ENCODE measurements at regions not wholly inside any gene's neighbourhood (a gene's known extent, or its start where the extent isn't known, plus 50 kb on each side); places are given as distances from the start of the nearest gene placed in this dataset.

DNA sequence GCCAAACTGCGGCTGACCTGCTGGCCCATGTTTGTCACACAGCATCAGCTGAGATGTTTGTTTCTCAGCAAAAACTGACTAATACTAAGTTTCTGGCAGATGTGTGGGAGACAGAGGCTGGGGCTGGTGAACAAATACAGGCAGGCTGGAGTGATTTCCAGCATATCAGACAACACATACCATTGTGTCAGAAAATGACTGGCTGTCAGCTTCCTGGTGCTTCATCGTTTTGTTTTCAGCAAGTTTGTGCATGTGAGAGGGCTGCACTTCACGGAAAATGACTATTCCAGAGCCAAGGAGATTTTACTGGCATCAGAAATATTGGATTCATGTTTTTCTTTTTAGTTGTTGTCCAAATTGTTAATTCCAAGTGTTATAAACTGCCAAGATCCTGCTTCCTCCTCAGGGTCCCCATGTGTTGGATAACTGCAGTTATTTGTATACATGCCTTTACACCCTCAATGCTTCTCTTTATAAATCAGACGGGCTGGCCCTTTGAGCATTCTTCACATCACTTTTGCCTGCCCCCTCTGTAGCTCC is 145.7 kb downstream of the GALC start:
- Histone ChIP-seq H3K4me3 (no peak overlapping the region), H2AFZ (replicated peaks) (no peak overlapping the region), H3K9ac (no peak overlapping the region), H3K36me3 (no peaks in the 10 kb centered on the region), H3K27me3 (no peaks in the 10 kb centered on the region), H3K9me3 (ENCODE audit: low read depth) (no peaks in the 10 kb centered on the region), H3K4me1 (no peaks in the 10 kb centered on the region), H3F3A (ENCODE audit: low read depth) (no peaks in the 10 kb centered on the region), H3K27ac (no peak overlapping the region), H3K79me2 (ENCODE audit: low read depth) (no peaks in the 10 kb centered on the region), H4K20me1 (ENCODE audit: low read depth) (no peaks in the 10 kb centered on the region), H3K4me2 (no peak overlapping the region)
- Mint-ChIP-seq H3K27me3 (ENCODE audit: insufficient read depth, low read depth) (no peaks in the 10 kb centered on the region), H3K9me3 (no peaks in the 10 kb centered on the region), H3K27ac (no peak overlapping the region), H3K4me3 (no peak overlapping the region), H3K36me3 (no peaks in the 10 kb centered on the region), H3K4me1 (no peaks in the 10 kb centered on the region)
- DNase-seq (ENCODE audit: low spot score), result no peak
- TF ChIP-seq EZH2phosphoT487 (IDR thresholded peaks at IDR 0.05), result no peak

DNA sequence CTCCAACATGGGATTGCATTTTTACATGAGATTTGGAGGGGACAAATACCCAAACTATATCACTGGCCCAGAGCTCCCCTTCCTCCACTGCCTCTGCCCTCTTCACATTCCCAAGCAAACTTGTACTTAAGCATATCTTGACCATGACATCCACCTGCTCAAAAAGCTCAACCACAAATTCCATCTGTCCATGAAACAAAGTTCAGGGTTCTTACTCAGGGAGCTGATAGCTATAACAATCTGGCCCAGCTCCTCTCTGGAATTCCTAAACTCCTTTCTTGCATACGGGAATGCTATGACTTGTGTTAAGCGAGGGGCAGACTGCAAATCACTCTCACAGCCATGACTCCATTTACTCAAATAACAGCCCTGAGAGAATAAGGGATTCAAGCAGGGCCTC is 152.1 kb downstream of the GALC start:
- Histone ChIP-seq H4K20me1 (ENCODE audit: low read depth) (no peaks in the 10 kb centered on the region), H3K79me2 (ENCODE audit: low read depth) (no peaks in the 10 kb centered on the region), H3K9ac (no peak overlapping the region), H3K27me3 (no peaks in the 10 kb centered on the region), H3K4me2 (no peak overlapping the region), H3K4me1 (no peaks in the 10 kb centered on the region), H3K36me3 (no peaks in the 10 kb centered on the region), H3F3A (ENCODE audit: low read depth) (no peaks in the 10 kb centered on the region), H3K9me3 (ENCODE audit: low read depth) (no peaks in the 10 kb centered on the region), H2AFZ (replicated peaks) (no peak overlapping the region), H3K27ac (no peak overlapping the region), H3K4me3 (no peak overlapping the region)
- no peak for TF ChIP-seq EZH2 (IDR thresholded peaks at IDR 0.05)
- TF ChIP-seq, protein P1, sequence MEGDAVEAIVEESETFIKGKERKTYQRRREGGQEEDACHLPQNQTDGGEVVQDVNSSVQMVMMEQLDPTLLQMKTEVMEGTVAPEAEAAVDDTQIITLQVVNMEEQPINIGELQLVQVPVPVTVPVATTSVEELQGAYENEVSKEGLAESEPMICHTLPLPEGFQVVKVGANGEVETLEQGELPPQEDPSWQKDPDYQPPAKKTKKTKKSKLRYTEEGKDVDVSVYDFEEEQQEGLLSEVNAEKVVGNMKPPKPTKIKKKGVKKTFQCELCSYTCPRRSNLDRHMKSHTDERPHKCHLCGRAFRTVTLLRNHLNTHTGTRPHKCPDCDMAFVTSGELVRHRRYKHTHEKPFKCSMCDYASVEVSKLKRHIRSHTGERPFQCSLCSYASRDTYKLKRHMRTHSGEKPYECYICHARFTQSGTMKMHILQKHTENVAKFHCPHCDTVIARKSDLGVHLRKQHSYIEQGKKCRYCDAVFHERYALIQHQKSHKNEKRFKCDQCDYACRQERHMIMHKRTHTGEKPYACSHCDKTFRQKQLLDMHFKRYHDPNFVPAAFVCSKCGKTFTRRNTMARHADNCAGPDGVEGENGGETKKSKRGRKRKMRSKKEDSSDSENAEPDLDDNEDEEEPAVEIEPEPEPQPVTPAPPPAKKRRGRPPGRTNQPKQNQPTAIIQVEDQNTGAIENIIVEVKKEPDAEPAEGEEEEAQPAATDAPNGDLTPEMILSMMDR (IDR thresholded peaks at IDR 0.05), result no peak
- TF ChIP-seq EZH2phosphoT487 (IDR thresholded peaks at IDR 0.05), result no peak
- H3K4me3 Mint-ChIP-seq, result no peak overlapping the region
- peak; percentile 20 for DNase-seq (ENCODE audit: low spot score)
- H3K36me3 Mint-ChIP-seq, result no peaks in the 10 kb centered on the region
- H3K27me3 Mint-ChIP-seq (ENCODE audit: insufficient read depth, low read depth), result no peaks in the 10 kb centered on the region
- H3K27ac Mint-ChIP-seq, result no peak overlapping the region
- H3K9me3 Mint-ChIP-seq, result no peaks in the 10 kb centered on the region
- no peaks in the 10 kb centered on the region for H3K4me1 Mint-ChIP-seq

DNA sequence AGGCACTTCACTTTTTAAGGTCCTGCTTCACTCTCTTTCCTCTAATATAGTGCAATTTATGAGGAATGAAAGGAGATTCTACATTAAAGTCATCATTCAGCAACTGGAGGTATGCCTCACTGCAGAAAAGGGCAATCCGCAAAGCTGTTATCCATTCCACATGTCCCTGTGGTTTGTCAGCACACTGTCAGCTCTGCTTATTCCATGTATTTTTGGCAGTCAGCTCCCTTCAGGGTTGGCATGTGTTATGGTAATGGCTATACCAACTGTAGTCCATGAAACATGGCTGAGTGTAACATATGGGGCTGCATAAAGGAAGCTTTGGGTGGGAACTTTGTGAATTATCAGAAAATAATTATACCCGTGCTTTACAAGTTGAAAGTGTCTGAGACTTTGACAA is 154.1 kb downstream of the GALC start:
- H3K4me3 ChIP-seq, result no peak overlapping the region
- no peaks in the 10 kb centered on the region for H4K20me1 ChIP-seq (ENCODE audit: low read depth)
- TF ChIP-seq, protein P1 (IDR thresholded peaks at IDR 0.05), result no peak
- TF ChIP-seq EZH2phosphoT487 (IDR thresholded peaks at IDR 0.05) (no peak), EZH2 (IDR thresholded peaks at IDR 0.05) (no peak)
- no peak overlapping the region for H3K27ac Mint-ChIP-seq
- H3K4me2 ChIP-seq, result no peak overlapping the region
- H3K79me2 ChIP-seq (ENCODE audit: low read depth), result no peaks in the 10 kb centered on the region
- H3K4me1 Mint-ChIP-seq, result no peaks in the 10 kb centered on the region
- no peaks in the 10 kb centered on the region for H3K36me3 ChIP-seq
- H2AFZ ChIP-seq (replicated peaks), result no peak overlapping the region
- no peaks in the 10 kb centered on the region for H3K36me3 Mint-ChIP-seq
- H3K27ac ChIP-seq, result no peak overlapping the region
- H3K9me3 ChIP-seq (ENCODE audit: low read depth), result no peaks in the 10 kb centered on the region
- DNase-seq (ENCODE audit: low spot score), result no peak
- no peaks in the 10 kb centered on the region for H3K27me3 ChIP-seq
- H3K9ac ChIP-seq, result no peak overlapping the region
- peaks cover 2% of the 10 kb centered on the region for H3K27me3 Mint-ChIP-seq (ENCODE audit: insufficient read depth, low read depth)
- no peak overlapping the region for H3K4me3 Mint-ChIP-seq
- H3K4me1 ChIP-seq, result no peaks in the 10 kb centered on the region
- no peaks in the 10 kb centered on the region for H3K9me3 Mint-ChIP-seq
- H3F3A ChIP-seq (ENCODE audit: low read depth), result no peaks in the 10 kb centered on the region

DNA sequence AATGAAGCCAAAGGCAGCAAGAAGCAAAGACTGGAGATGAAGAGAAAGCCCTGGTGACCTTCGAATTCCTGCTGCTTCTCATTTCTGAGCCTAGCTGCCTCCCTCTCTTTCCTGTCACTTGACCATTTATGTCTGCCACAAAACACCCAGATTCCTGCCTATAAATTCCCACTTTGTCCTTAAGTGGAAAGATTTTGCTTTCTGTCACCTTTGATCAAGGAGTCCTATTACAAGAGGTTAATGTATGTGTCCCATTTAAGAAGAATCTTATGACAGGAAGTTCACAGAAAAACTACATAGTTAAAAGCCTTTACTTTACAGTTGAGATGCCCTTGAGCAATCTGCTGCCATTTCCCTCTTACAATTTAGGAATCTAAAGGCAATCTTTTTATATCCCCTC is 155.7 kb downstream of the GALC start:
- Histone ChIP-seq H3K4me3 (no peak overlapping the region), H3K79me2 (ENCODE audit: low read depth) (no peaks in the 10 kb centered on the region), H3K27me3 (no peaks in the 10 kb centered on the region), H4K20me1 (ENCODE audit: low read depth) (no peaks in the 10 kb centered on the region), H3K4me2 (no peak overlapping the region), H3K27ac (no peak overlapping the region), H3F3A (ENCODE audit: low read depth) (no peaks in the 10 kb centered on the region), H3K4me1 (no peaks in the 10 kb centered on the region), H3K9ac (no peak overlapping the region), H3K36me3 (no peaks in the 10 kb centered on the region), H3K9me3 (ENCODE audit: low read depth) (no peaks in the 10 kb centered on the region), H2AFZ (replicated peaks) (peak overlapping the region; percentile 5)
- Mint-ChIP-seq H3K27ac (no peak overlapping the region), H3K27me3 (ENCODE audit: insufficient read depth, low read depth) (peaks cover 2% of the 10 kb centered on the region), H3K36me3 (no peaks in the 10 kb centered on the region), H3K4me1 (no peaks in the 10 kb centered on the region), H3K9me3 (peaks cover 3% of the 10 kb centered on the region), H3K4me3 (no peak overlapping the region)
- no peak for DNase-seq (ENCODE audit: low spot score)
- TF ChIP-seq EZH2phosphoT487 (IDR thresholded peaks at IDR 0.05), result no peak
- TF ChIP-seq EZH2 (IDR thresholded peaks at IDR 0.05), result no peak
- TF ChIP-seq, protein P1 (IDR thresholded peaks at IDR 0.05), result no peak

Data from neural progenitor cell (in vitro differentiated cells).